ENCODE measurements at regions not wholly inside any gene's neighbourhood (a gene's known extent, or its start where the extent isn't known, plus 50 kb on each side); places are given as distances from the start of the nearest gene placed in this dataset.

- Mint-ChIP-seq H3K4me1 (ENCODE audit: low read depth) (peaks cover 7% of the 10 kb centered on the region), H3K36me3 (ENCODE audit: insufficient read depth) (no peaks in the 10 kb centered on the region), H3K9me3 (ENCODE audit: low read depth) (no peaks in the 10 kb centered on the region), H3K27ac (no peak overlapping the region), H3K27me3 (no peaks in the 10 kb centered on the region), H3K4me3 (ENCODE audit: low read depth) (no peak overlapping the region)
- DNase-seq (ENCODE audit: low spot score, unreplicated experiment) = no peak
- TF ChIP-seq CTCF (IDR thresholded peaks at IDR 0.05; ENCODE audit: unreplicated experiment) = no peak
These were observed 477.4 kb upstream of the MDFIC2 start for GRCh38 chr3:70789878-70790277.

GRCh38 chr3:70780790-70781189 is 468.4 kb upstream of the MDFIC2 start:
- Mint-ChIP-seq H3K36me3 (ENCODE audit: insufficient read depth) (no peaks in the 10 kb centered on the region), H3K27me3 (no peaks in the 10 kb centered on the region), H3K4me3 (ENCODE audit: low read depth) (no peak overlapping the region), H3K9me3 (ENCODE audit: low read depth) (peaks cover 5% of the 10 kb centered on the region), H3K27ac (no peak overlapping the region), H3K4me1 (ENCODE audit: low read depth) (peaks cover 3% of the 10 kb centered on the region)
- DNase-seq (ENCODE audit: low spot score, unreplicated experiment) = no peak
- no peak for TF ChIP-seq CTCF (IDR thresholded peaks at IDR 0.05; ENCODE audit: unreplicated experiment)

DNA sequence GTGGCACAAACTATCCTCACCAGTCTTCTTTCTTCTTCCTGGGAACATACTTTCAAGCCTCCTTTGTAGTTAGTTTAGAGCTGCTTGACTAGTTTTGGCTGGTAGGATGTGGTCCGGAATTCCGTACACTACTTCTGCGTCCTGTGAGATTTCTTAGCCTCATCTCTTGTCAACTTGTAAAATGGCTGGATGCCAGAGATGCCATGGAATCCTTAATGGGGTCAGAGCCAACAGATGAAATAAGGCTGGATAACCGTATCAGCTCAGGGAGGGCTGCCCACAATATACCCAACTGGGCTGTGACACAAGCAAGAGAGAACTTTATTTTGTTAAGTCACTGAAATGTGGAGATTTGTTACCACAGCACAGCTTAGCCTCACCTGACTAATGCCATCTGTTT is 466.9 kb upstream of the MDFIC2 start:
- Mint-ChIP-seq H3K4me1 (ENCODE audit: low read depth) (no peaks in the 10 kb centered on the region), H3K27ac (no peak overlapping the region), H3K4me3 (ENCODE audit: low read depth) (no peak overlapping the region), H3K36me3 (ENCODE audit: insufficient read depth) (no peaks in the 10 kb centered on the region), H3K9me3 (ENCODE audit: low read depth) (peaks cover 5% of the 10 kb centered on the region), H3K27me3 (no peaks in the 10 kb centered on the region)
- DNase-seq (ENCODE audit: low spot score, unreplicated experiment) = no peak
- TF ChIP-seq CTCF (IDR thresholded peaks at IDR 0.05; ENCODE audit: unreplicated experiment) = no peak

DNA sequence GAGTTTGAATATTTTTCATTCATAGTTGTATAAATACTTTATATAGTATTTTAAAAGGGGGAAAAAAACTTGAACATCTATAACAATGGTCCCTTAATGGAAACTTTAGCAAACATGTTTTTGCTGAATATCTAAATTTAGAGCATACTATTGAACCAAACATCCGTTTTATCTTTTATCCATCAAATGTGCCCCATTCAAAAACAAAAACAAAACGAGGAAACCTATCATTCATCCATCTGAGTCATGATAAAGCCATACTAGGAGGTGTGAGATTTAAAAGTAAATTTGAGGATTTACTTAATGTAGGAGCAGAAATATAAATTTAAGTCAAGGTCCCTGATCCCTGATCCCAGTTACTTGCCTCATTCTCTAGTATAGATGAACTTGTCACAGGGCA is 463.6 kb upstream of the MDFIC2 start:
- DNase-seq (ENCODE audit: low spot score, unreplicated experiment) = no peak
- H3K27me3 Mint-ChIP-seq = peaks cover 3% of the 10 kb centered on the region
- peaks cover 5% of the 10 kb centered on the region for H3K9me3 Mint-ChIP-seq (ENCODE audit: low read depth)
- H3K27ac Mint-ChIP-seq = no peak overlapping the region
- H3K4me3 Mint-ChIP-seq (ENCODE audit: low read depth) = no peak overlapping the region
- no peak for TF ChIP-seq CTCF (IDR thresholded peaks at IDR 0.05; ENCODE audit: unreplicated experiment)
- no peaks in the 10 kb centered on the region for H3K36me3 Mint-ChIP-seq (ENCODE audit: insufficient read depth)
- no peaks in the 10 kb centered on the region for H3K4me1 Mint-ChIP-seq (ENCODE audit: low read depth)

DNA sequence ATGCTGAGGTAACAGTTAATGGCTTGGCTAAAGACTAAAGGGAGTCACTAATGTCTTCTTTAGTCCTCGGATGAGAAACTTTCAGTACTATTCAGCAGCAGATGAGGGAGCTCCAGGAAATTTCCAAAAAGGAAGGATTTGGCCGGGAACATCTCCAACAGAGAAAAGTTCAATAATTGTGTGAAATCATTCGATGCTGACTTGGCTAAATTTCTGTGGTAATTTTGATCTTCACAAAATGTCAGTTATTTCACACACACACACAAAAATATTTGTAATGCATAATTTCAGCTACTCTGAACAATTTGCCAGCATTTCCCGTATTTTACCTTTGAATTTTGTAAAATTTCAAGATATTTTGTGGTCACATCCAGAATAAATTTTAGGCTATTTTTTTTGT is 462.8 kb upstream of the MDFIC2 start:
- Mint-ChIP-seq H3K4me1 (ENCODE audit: low read depth) (no peaks in the 10 kb centered on the region), H3K4me3 (ENCODE audit: low read depth) (no peak overlapping the region), H3K27me3 (peaks cover 3% of the 10 kb centered on the region), H3K27ac (no peak overlapping the region), H3K36me3 (ENCODE audit: insufficient read depth) (no peaks in the 10 kb centered on the region), H3K9me3 (ENCODE audit: low read depth) (peaks cover 5% of the 10 kb centered on the region)
- no peak for DNase-seq (ENCODE audit: low spot score, unreplicated experiment)
- TF ChIP-seq CTCF (IDR thresholded peaks at IDR 0.05; ENCODE audit: unreplicated experiment) = no peak
